HG02623 (cell line): ENCODE measurements at regions not wholly inside any gene's neighbourhood (a gene's known extent, or its start where the extent isn't known, plus 50 kb on each side); places are given as distances from the start of the nearest gene placed in this dataset.
"Not testable (repeated sequence)": the region's sequence is repeated elsewhere in the genome, so short reads cannot be mapped to it uniquely, and the experiment has no call there.

ENCODE experiments used
- ATAC-seq: cut with Tn5 transposase; IDR thresholded peaks from one replicate; pipeline ENCODE4 v1.9.1; 2021; ENCODE audit warnings: moderate library complexity; ENCODE audit not compliant: unreplicated experiment

DNA sequence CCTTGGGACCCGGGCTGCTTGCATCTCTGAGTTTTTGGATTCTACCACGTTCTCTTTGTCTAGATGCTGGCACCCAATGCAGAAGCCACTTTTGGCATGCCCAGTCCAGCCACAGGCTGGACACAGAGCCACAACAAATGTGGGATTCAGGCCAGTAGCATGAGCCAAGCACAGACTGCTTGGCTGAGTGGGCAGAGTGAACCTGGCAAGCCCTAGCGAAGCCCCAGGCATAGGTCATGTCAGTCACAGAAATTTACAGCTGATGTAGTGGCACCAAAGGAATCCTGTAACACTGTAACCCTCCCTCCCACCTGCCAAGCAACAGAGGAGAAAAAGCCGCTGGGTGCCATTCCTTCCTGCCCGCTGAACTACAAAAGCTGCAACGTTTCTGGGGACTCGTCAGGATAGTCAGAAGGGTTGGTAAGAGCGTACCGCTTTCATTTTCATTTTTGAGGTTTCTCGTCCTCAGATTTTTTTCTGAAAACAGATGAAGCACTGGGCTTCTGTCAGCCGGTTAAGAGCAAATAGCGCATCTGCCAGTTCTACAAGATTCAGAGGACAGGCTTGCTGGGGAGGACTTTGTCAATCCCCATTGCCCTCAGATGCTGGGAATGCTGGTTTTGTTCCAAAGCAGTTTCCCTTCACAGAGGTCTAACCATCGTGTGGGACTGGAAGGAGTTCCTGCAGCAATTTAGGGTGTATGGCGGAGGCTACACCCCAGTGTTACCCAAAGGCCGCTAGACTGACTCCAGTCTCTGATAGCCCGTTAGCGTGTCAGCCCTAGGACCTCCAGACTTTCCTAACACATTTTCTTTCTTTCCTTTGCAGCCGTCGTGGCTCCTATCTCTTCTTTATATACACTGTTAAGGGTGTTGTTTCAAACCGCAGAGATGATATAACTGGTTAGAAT is 399.0 kb downstream of the HTR1A start:
- no peak for ATAC-seq

DNA sequence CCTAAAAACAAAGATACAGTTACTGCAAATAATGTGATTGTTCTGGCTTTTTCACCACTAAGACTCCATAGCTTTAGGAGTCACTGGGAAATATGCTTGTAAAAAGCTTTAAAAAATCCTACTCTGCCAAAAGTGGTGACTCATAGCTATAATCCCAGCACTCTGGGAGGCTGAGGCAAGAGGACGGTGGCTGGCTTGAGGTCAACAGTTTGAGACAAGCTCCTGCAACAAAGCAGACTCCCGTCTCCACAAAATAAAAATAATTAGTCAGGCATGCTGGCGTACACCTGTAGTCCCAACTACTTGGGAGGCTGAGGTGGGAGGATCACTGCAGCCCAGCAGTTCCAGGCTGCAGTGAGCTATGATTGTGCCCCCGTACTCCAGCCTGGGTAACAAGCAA is 406.4 kb downstream of the HTR1A start:
- ATAC-seq, result no peak

DNA sequence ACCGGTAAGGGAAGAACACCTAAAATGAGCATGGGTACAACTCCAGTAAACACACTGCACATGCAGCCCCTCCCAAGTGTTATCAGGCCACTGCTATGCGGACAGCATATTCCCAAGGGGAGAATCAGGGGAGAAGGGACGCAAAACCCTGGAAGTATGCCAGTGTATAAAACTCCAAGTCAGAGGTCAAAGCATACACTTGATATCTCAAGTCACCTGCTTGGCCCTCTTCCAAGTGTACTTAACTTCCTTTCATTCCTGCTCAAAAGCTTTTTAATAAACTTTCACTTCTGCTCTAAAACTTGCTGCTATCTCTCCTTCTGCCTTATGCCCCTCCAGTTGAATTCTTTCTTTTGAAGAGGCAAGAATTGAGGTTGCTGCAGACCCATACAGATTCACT is 408.1 kb downstream of the HTR1A start:
- no peak for ATAC-seq

DNA sequence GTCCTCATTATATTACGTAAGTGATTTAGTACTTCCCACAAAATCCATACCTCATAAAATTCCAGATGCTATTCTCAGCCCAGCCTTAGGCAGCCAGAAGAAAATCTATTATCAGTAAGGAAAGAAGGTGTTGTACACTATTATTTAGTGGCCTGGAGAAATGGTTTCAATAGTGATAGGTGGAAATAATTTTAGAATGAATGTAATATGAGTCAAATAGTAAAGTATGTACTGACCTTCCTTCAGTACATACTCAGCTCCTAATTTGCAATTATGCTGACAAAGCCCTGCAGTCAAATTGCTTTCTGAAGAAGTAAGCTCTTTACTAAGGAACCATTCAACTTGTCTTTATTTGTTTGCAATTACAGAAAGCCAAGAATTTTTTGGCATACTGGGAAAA is 409.2 kb downstream of the HTR1A start:
- no peak for ATAC-seq

DNA sequence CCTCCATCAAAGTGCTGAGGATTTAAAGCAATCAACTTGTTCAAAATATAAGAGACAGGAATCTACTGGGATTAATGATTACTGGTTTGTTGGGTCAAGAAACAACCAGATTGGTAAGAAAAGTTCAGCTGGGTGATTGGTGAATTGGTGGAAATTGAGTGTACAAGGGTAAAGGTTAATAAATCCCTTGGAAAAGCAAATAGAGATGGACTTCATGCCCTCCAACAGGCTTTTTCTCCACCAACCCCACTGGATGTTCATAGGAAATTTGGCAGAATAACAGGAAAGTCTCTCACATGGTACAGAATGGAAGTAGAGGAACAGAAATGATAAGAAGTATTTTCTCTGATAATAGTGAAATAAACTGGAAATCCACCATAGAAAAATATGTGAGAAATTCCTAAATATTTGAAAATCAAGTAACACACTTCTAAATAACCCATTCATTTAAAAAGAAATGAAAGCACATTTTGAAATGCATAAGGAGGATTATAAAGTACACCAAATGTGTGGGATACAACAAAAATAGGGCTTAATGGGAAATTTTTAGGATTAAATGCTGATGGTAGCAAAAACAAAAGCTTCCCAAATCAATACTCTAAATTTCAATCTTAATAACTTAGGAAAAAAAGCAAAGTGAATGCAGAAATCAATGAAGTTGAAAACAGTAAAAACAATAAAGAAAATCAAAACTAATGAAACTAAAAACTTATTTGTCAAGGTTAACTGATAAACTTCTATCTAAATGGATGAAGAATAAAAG is 426.2 kb downstream of the HTR1A start:
- ATAC-seq, result no peak

DNA sequence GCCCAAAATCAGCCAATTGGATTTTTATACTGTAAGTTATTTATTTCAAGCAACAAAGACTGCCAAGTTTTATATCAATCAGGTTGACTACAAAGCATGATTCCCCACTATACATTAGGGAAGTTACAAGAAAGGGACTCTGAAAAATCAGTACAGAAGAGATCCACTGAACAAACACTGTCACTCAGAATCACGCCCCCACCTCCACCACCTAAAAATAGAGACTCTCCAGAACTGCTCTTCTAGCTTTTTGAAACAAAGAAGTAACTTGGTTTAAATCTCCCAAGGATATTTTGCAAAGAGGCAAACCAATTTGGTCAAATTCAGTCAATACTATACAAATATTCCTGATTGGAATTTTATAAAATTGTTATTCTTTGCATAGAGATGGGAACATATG is 438.0 kb downstream of the HTR1A start:
- ATAC-seq, result no peak

DNA sequence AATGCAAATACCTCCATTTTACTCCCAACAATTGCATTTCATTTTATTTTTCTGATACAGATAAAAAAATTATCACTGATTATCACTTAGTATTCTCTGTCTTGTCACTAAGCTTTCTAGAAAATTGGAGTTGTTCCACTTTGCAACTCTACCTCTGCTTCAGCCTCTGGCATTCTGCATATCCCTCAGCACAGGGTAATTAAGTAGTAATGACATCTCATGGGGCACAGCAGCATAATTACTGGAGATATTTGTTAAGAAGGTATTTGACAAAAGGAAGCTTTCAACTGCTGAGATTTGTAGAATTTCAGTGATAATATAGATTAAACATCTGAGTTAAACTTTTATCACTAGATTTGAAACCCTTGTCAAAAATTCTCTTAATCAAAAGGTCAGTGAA is 446.2 kb downstream of the HTR1A start:
- ATAC-seq, result no peak

DNA sequence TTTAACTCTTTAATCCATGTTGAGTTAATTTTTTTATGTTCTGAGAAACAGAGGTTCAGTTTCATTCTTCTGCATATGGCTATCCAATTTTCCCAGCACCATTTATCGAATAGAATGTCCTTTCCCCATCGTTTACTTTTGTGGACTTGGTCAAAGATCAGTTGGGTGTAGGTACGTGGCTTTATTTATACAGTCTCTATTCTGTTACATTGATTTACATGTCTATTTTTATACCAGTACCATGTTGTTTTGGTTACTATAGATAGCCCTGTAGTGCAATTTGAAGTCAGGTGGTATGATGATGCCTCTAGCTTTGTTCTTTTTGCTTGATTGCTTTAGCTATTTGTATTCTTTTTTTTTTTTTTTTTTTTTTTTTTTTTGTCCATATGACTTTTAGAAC is 462.0 kb downstream of the HTR1A start:
- no peak for ATAC-seq

DNA sequence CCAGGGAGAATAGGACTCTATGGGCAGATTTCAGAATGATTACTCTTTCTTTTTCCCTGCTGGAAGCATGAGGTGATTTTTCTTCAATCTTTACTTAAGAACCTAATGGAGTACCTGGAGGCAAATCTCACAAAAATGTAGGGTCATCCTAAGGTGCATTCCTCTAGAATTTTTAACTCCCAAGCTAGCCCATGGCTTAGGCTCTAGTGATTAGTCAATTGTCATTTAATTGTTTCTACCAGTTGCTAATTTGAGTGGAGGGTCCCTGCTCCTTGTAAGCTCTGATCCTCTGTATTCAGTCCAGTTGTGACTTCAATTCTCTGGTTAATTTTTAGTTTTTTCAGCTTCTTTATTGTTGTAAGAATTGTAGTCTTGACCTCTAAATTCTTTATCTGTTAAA is 467.0 kb downstream of the HTR1A start:
- ATAC-seq, result no peak

DNA sequence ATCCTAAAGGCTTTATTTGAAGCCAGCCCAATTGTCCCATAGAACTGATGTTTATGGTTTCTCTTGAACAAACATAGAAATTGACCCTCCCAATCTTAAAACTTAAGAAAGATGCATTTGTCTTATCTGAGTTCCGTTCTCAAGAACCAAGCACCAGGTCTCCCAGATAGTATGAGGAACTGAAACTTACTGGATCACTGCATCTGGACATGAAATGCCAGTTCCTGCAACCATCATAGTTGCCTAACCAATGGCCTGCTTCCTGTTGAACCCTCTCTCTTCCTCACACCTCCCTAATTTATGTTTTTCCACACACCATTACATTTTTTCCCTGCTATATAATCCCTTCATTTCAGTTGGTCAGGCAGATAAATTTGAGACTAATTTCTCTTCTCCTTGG is 478.9 kb downstream of the HTR1A start:
- no peak for ATAC-seq

DNA sequence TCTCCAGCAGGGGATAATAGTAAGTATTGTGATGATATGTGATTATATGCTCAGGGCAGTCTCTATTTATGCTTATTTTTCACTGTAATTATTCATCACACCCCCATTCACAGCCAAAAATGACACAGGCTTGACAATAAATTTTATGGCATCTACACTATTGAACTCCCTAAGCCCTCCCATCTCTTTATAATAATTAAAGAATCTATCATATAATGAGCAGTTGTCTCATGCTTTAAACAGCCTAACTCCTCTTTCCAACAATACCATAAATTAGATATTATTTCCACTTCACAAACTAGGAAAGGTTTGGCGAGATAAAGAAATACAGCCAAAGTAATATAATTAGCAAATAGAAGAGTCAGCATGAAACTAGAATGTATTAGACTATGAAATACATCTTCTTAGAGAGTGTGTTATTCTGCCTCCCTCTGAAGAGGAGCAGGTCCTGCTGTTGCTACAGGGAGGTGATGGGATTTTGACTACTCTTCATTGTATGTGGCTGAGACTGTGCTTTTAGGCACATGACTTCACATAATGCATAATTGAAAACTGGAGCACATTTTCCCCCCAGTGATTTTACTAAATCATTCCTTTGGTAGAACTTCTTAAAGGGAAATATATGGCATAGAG is 488.8 kb downstream of the HTR1A start:
- ATAC-seq, result no peak

DNA sequence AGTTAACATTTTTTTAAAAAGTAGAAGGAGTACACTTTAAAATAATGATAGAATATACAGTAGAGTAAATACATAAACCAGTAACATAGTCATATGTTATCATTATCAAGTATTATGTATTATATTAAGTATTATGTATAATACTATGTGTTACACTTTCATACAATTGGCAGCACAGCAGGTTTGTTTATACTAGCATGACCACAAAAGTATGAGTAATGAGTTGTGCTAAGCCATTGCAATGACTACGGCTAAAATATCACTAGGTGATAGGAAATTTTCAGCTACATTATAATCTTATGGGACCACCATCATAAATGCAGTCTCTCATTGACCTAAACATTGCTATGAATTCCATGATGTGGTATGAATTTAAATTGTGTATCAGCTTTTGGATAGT is 506.0 kb downstream of the HTR1A start:
- no peak for ATAC-seq

DNA sequence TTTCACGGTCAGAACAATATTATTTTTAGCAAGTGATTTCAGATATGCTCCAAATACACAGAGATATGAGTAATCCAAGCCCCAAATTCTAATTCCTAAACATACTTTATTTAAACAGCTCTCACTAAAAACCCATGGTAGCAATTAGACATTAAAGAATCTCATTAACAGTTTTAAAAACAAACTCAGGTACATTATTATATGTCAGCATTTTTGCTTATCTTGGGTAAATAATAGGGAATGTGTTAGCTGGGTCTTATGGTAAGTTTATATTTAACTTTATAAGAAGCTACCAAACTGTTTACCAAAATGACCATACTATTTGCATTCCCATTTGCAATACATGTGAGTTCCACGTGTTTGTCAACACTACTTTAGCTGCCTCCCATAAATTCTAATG is 511.1 kb downstream of the HTR1A start:
- no peak for ATAC-seq

DNA sequence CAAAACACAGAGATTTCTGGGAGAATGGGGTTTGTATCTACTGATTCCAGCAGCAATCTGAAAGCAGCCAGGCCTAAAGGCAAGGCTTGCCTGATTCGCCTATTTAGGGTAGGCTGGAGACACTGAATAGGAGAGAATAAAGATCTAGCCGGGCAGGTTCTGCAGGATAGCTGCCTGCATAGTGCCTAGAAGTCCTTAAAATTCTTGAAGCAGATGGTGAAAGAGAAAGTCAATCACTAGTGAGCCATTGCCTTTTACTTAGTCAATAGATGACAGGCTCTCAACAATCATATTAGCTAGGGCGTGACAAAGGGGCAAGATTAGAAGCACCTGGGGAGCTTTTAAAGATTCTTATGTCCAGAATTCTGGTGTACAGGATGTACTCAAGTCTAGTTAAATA is 522.7 kb downstream of the HTR1A start:
- ATAC-seq, result no peak

DNA sequence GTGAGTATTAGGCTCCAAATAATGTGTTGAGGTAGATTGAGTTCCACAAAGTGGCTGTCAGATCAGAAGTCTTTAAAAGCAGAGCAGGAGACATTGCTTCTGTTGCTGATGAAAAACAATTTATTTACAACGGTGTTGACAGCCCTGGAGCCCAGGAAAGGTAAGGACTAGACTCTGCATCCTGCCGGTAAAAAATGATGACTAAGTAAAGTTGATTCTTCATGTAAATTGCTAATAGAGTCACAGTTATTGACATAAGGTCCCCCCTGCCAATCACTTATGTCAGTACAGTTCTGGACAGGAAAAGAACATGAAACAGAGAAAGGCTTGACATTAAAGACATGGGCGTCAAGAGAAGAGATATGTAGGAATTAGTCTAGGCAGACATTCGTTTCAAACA is 552.5 kb downstream of the HTR1A start:
- ATAC-seq, result no peak

DNA sequence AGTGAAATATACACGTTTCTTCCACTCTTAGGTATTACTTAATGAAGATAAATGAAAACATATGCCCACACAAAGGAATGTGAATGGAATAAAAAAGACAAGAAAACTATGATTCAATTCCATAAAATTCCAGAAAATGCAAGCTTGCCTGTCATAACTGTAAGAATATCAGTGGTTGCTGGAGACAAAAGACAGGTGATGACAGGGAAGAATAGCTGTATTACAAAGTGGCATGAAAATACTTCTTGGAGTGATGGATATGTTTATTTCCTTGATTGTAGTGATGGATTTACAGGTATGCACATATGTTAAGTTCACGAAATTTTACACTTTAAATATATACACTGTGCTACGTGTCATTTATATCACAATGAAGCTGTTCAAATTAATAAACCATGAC is 553.3 kb downstream of the HTR1A start:
- no peak for ATAC-seq

DNA sequence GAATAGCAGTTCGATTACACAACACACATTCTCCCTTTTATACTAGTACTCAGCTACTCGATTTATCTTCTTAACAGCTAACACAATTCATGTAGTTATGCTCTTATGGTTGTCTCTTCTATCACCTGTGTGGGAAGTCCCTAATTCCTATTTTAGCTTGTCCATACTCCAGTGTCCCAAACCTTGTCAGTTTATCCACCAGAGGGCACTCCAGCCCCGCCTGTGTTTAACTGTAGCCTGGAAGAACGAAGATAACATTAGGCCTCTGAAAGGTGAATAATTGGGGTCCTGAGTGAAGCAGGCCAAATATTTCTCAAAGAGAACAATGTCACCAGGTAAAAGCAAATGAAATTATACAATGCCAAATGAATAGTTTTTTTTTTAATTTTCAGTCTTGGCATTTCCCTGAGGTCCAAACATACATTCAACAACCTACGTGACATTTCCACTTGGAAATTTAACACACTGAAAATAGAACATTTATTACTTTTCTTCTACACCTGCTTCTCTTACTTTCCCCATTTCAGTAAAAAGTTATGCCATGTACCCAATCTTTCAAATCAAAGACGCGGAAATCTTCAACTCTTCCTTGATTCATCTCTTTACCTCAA is 560.7 kb downstream of the HTR1A start:
- peak; percentile 97 for ATAC-seq

DNA sequence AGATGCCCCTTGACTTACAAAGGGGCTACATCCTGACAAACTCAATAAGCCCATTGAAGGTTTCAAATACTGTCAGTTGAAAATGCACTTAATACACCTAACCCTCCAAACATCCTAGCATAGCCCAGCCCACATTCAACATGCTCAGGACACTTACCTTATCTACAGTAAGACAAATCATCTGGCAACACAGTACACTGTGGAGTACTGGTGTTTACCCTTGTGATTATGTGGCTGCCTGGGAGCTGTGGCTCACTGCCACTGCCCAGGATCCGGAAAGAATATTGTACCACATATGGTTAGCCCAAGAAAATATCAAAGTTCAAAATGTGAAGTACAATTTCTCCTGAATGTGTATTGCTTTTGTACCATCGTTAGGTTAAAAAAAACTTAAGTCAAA is 562.2 kb downstream of the HTR1A start:
- ATAC-seq, result no peak

DNA sequence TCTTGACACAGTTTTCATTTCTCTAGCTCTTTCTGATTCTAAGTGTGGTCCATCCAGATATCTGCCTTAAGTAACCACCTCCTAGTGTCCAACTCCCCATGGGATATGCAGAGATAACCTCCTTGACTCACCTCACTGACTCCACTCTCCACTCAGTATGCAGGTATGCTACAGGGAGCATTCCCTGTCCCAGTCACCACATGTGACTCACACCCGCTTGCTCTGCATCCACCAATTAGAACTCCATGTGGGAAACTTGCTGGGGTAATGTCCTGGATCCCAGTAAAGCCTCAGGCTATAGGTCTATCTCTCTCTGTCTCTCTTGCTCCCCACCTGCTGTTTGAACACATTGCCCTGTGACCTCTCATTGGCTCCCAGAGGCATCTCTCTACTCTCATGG is 563.9 kb downstream of the HTR1A start:
- no peak for ATAC-seq

DNA sequence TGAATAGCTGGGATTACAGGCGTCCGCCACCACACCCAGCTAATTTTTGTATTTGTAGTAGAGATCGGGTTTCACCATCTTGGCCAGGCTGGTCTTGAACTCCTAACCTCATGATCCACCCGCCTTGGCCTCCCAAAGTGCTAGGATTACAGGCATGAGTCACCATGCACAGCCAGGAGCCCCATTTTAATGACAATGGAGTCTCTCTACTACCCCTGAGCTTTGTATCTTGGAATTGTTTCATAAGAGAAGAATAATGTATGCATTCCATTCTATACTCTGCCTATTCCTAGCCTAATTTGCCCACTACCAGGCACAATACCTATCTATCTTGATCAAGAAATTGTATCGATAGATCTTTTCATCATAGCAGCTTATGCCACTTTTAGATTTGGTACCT is 574.1 kb downstream of the HTR1A start:
- ATAC-seq, result not testable (repeated sequence)

DNA sequence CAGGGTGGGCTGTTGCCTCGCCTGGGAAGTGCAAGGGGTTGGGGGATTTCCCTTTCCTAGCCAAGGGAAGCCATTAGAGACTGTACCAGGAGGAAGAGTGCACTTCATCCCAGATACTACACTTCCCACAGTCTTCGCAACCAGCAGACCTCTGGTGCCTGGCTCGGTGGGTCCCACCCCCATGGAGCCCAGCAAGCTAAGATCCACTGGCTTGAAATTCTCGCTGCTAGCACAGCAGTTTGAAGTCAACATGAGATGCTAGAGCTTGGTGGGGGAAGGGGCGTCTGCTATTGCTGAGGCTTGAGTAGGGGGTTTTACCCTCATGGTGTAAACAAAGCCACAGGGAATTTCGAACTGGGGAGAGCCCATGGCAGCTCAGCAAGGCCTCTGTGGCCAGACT is 586.4 kb downstream of the HTR1A start:
- ATAC-seq, result no peak
